ENCODE measurements at regions not wholly inside any gene's neighbourhood (a gene's known extent, or its start where the extent isn't known, plus 50 kb on each side); places are given as distances from the start of the nearest gene placed in this dataset.

DNA sequence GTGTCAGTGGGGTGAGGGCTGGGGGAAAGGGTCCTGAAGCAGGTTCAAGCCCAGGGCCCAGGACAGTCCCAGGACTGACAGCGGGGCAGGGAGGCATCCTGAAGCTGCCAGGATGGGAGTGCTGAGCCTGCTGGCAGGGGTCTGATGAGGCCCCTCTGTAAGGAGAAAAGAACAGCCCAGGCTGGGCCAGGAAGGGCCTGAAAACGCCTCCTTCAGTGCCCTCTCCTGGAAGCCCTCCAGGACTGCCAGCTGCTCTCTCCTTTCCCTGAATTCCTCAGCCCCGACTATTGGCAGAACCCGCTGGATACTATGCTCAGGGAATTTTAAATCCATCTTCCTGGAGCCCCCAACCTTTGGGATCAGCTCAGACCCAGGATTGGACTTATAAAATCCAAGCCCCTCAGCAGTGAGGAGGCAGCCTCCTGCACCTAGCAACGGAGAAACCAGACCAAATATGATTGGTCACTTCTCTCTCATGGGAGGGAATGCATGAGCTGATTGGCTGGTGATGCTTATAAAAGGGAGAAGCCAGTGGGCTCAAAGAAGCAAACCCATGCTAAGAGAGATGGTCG lies 203.5 kb upstream of the LINGO1 start:
- TF ChIP-seq SIN3A (IDR thresholded peaks at IDR 0.05; ENCODE audit: borderline replicate concordance, insufficient read depth, low read length), result no peak
- no peak for TF ChIP-seq FOXP2 (optimal IDR thresholded peaks at IDR 0.05; ENCODE audit: borderline replicate concordance, extremely low read depth, extremely low read length, insufficient read depth)
- no peak for TF ChIP-seq TAF1 (IDR thresholded peaks at IDR 0.05; ENCODE audit: borderline replicate concordance, insufficient read depth, low read length)
- no peak for TF ChIP-seq POLR2AphosphoS5 (IDR thresholded peaks at IDR 0.05; ENCODE audit: low read depth, low read length)
- TF ChIP-seq, protein P1, sequence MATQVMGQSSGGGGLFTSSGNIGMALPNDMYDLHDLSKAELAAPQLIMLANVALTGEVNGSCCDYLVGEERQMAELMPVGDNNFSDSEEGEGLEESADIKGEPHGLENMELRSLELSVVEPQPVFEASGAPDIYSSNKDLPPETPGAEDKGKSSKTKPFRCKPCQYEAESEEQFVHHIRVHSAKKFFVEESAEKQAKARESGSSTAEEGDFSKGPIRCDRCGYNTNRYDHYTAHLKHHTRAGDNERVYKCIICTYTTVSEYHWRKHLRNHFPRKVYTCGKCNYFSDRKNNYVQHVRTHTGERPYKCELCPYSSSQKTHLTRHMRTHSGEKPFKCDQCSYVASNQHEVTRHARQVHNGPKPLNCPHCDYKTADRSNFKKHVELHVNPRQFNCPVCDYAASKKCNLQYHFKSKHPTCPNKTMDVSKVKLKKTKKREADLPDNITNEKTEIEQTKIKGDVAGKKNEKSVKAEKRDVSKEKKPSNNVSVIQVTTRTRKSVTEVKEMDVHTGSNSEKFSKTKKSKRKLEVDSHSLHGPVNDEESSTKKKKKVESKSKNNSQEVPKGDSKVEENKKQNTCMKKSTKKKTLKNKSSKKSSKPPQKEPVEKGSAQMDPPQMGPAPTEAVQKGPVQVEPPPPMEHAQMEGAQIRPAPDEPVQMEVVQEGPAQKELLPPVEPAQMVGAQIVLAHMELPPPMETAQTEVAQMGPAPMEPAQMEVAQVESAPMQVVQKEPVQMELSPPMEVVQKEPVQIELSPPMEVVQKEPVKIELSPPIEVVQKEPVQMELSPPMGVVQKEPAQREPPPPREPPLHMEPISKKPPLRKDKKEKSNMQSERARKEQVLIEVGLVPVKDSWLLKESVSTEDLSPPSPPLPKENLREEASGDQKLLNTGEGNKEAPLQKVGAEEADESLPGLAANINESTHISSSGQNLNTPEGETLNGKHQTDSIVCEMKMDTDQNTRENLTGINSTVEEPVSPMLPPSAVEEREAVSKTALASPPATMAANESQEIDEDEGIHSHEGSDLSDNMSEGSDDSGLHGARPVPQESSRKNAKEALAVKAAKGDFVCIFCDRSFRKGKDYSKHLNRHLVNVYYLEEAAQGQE (IDR thresholded peaks at IDR 0.05; ENCODE audit: insufficient read depth in 1 of 2, low read depth in 2 of 2, low read length in 2 of 2), result no peak

DNA sequence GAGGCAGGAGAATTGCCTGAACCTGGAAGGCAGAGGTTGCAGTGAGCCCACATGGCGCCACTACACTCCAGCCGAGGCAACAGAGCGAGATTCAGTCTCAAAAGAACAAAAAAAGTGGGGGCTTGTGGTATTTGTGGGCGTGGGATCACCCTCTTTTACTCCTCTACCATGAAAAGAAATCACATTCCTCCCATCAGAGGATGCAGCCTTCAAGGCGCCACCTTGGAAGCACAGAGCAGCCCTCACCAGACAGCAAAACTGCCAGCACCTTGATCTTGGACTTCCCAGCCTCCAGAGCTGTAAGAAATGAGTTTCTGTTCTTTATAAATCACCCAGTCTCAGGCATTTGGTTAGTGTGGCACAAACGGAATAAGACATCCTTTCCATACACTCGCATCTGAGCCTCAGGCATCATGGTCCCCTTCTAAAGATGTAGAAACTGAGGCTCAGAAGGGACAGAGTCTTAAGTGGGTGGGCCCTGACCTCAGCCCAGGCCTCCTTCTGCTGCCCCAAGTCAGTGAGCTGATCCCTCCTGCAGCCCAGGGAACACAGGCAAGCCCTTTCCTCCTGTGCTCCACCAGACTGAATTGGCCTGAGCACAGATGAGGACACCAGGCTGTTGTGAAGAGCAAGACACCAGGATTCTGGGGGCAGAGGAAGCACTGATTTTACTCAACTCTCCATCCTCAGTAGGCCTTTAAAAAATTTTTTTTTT lies 201.7 kb upstream of the LINGO1 start:
- TF ChIP-seq FOXP2 (optimal IDR thresholded peaks at IDR 0.05; ENCODE audit: borderline replicate concordance, extremely low read depth, extremely low read length, insufficient read depth) (no peak), TAF1 (IDR thresholded peaks at IDR 0.05; ENCODE audit: borderline replicate concordance, insufficient read depth, low read length) (no peak), SIN3A (IDR thresholded peaks at IDR 0.05; ENCODE audit: borderline replicate concordance, insufficient read depth, low read length) (no peak), POLR2AphosphoS5 (IDR thresholded peaks at IDR 0.05; ENCODE audit: low read depth, low read length) (no peak)
- TF ChIP-seq, protein P1 (IDR thresholded peaks at IDR 0.05; ENCODE audit: insufficient read depth in 1 of 2, low read depth in 2 of 2, low read length in 2 of 2), result no peak

DNA sequence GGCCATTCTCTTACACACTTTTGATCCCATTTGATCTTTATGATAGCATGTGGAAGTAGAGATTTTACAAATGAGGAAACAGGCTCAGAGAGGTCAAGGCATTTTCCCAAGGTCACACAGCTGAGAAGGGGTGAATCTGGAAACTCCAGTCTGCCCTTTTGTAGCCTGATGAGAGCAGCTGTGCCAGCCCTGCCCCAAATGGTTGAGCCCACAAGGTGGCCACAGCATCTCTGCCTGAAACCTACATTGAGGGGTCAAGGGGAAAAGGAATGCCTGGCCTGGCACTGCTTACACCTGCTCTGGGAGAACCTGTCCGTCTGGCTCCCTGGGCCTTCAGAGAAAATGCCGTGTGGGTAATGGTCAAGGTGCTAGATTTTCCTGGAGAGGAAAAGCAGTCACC lies 200.2 kb upstream of the LINGO1 start:
- TF ChIP-seq TAF1 (IDR thresholded peaks at IDR 0.05; ENCODE audit: borderline replicate concordance, insufficient read depth, low read length), result no peak
- no peak for TF ChIP-seq POLR2AphosphoS5 (IDR thresholded peaks at IDR 0.05; ENCODE audit: low read depth, low read length)
- TF ChIP-seq FOXP2 (optimal IDR thresholded peaks at IDR 0.05; ENCODE audit: borderline replicate concordance, extremely low read depth, extremely low read length, insufficient read depth), result no peak
- TF ChIP-seq SIN3A (IDR thresholded peaks at IDR 0.05; ENCODE audit: borderline replicate concordance, insufficient read depth, low read length), result no peak
- TF ChIP-seq, protein P1 (IDR thresholded peaks at IDR 0.05; ENCODE audit: insufficient read depth in 1 of 2, low read depth in 2 of 2, low read length in 2 of 2), result no peak

DNA sequence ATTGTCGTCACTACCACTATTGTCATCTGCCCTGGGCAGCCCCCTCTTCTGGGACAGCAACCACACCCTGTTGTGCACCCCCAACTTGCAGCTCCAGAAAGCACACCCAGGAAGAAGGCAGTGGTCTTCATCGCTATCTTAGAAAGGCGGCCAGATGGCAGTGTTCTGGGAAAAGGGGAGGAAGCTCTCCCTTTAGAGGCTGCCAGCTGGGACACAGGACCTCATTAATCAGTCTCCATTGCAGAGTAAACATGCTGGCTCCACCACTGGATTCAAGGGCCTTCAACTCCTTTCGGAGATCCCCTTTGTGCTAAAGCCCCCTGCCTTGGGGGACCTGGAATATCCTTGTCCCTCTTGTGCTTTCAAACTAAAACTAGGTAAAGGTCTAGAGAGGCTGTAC lies 199.3 kb upstream of the LINGO1 start:
- no peak for TF ChIP-seq FOXP2 (optimal IDR thresholded peaks at IDR 0.05; ENCODE audit: borderline replicate concordance, extremely low read depth, extremely low read length, insufficient read depth)
- TF ChIP-seq, protein P1 (IDR thresholded peaks at IDR 0.05; ENCODE audit: insufficient read depth in 1 of 2, low read depth in 2 of 2, low read length in 2 of 2), result no peak
- no peak for TF ChIP-seq POLR2AphosphoS5 (IDR thresholded peaks at IDR 0.05; ENCODE audit: low read depth, low read length)
- TF ChIP-seq TAF1 (IDR thresholded peaks at IDR 0.05; ENCODE audit: borderline replicate concordance, insufficient read depth, low read length), result no peak
- no peak for TF ChIP-seq SIN3A (IDR thresholded peaks at IDR 0.05; ENCODE audit: borderline replicate concordance, insufficient read depth, low read length)

All from PFSK-1 (cell line).